Ascending aorta (tissue), 2 donors: ENCODE measurements at regions not wholly inside any gene's neighbourhood (a gene's known extent, or its start where the extent isn't known, plus 50 kb on each side); places are given as distances from the start of the nearest gene placed in this dataset.
"Not testable (repeated sequence)": the region's sequence is repeated elsewhere in the genome, so short reads cannot be mapped to it uniquely, and the experiment has no call there.

Experiments
- DNase-seq, 2 donors: peaks; one replicate each; pipeline ENCODE4 v3.0.0-alpha.2; 2019; ENCODE audit warnings: low spot score in 2 of 2
- H3K27ac ChIP-seq, 2 donors: fragments of 200-600 bp; sonication (generic); one replicate each; pipeline ENCODE4 v1.5.1; 2016 to 2017; ENCODE audit warnings: mild to moderate bottlenecking in 1 of 2
- H3K27me3 ChIP-seq: fragments of 200-600 bp; sonication (generic); one replicate; pipeline ENCODE4 v1.5.1; 2017
- H3K36me3 ChIP-seq, 2 donors: fragments of 200-600 bp; sonication (generic); one replicate each; pipeline ENCODE4 v1.5.1; 2016
- H3K4me1 ChIP-seq, 2 donors: fragments of 200-600 bp; sonication (generic); one replicate each; pipeline ENCODE4 v1.5.1; 2016 to 2017; ENCODE audit warnings: mild to moderate bottlenecking in 1 of 2
- H3K4me3 ChIP-seq, 2 donors: fragments of 200-600 bp; sonication (generic); one replicate each; pipeline ENCODE4 v1.5.1; 2016 to 2017; ENCODE audit warnings: mild to moderate bottlenecking in 1 of 2
- H3K9me3 ChIP-seq, 2 donors: fragments of 200-600 bp; sonication (generic); one replicate each; pipeline ENCODE4 v1.5.1; 2016
- intact Hi-C: fragments of 100-400 bp; cut with DNase I; formaldehyde crosslinking; loops from one replicate; pipeline ENCODE4 v1.15.1; 2023
- TF ChIP-seq, protein P1 (sequence below), 3 experiments: fragments of 200-600 bp in 2 of 3; fragments of 450-650 bp in 1 of 3; sonication (generic) in 2 of 3; IDR thresholded peaks; one replicate each; pipeline ENCODE4 v1.5.1; 2016 to 2019; ENCODE audit warnings: antibody characterized with exemption in 3 of 3, mild to moderate bottlenecking in 1 of 3, moderate library complexity in 1 of 3

DNA sequence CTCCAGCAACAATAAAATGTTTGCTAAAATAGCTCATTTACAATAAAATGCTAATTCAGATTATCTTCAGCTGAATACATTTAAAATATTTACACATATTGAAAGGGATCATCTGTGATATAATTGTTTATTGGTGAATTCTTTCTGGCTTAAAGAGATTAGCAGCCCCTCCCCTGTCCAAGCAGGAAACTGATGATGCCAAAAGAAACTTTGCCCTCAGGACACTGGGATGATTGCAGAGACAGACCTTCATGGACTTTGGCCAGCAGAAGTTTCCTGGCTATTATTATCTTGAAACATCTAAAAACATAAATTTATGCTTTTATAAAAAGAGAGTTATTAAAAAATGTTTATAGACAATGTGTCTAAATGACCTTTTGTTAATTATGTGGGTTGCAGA lies 764.9 kb upstream of the MBL2 start:
- H3K9me3 ChIP-seq: no peaks in the 10 kb centered on the region
- intact Hi-C loops: no loop called here

GRCh38 chr10:53536322-53536721 lies 763.7 kb upstream of the MBL2 start:
- no peaks in the 10 kb centered on the region for H3K36me3 ChIP-seq
- TF ChIP-seq, protein P1, sequence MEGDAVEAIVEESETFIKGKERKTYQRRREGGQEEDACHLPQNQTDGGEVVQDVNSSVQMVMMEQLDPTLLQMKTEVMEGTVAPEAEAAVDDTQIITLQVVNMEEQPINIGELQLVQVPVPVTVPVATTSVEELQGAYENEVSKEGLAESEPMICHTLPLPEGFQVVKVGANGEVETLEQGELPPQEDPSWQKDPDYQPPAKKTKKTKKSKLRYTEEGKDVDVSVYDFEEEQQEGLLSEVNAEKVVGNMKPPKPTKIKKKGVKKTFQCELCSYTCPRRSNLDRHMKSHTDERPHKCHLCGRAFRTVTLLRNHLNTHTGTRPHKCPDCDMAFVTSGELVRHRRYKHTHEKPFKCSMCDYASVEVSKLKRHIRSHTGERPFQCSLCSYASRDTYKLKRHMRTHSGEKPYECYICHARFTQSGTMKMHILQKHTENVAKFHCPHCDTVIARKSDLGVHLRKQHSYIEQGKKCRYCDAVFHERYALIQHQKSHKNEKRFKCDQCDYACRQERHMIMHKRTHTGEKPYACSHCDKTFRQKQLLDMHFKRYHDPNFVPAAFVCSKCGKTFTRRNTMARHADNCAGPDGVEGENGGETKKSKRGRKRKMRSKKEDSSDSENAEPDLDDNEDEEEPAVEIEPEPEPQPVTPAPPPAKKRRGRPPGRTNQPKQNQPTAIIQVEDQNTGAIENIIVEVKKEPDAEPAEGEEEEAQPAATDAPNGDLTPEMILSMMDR (IDR thresholded peaks at IDR 0.05): no peak
- H3K27ac ChIP-seq: no peak overlapping the region
- H3K27me3 ChIP-seq: no peaks in the 10 kb centered on the region
- no peak for DNase-seq
- H3K9me3 ChIP-seq: no peaks in the 10 kb centered on the region
- no peaks in the 10 kb centered on the region for H3K4me1 ChIP-seq
- intact Hi-C loops: no loop called here
- H3K4me3 ChIP-seq: no peak overlapping the region

More for the DNA sequence above, 764.9 kb upstream of the MBL2 start:
- TF ChIP-seq, protein P1 (IDR thresholded peaks at IDR 0.05): no peak
- H3K4me3 ChIP-seq: no peak overlapping the region
- no peaks in the 10 kb centered on the region for H3K36me3 ChIP-seq
- no peaks in the 10 kb centered on the region for H3K27me3 ChIP-seq
- no peak overlapping the region for H3K27ac ChIP-seq
- no peaks in the 10 kb centered on the region for H3K4me1 ChIP-seq
- DNase-seq: no peak

GRCh38 chr10:53534428-53534827 lies 761.8 kb upstream of the MBL2 start:
- no peaks in the 10 kb centered on the region for H3K27me3 ChIP-seq
- DNase-seq: no peak
- no peaks in the 10 kb centered on the region for H3K36me3 ChIP-seq
- H3K4me1 ChIP-seq: no peaks in the 10 kb centered on the region
- TF ChIP-seq, protein P1 (IDR thresholded peaks at IDR 0.05): no peak
- H3K27ac ChIP-seq: no peak overlapping the region
- intact Hi-C loops: no loop called here
- no peak overlapping the region for H3K4me3 ChIP-seq
- H3K9me3 ChIP-seq: no peaks in the 10 kb centered on the region

GRCh38 chr10:53528974-53529373 lies 756.4 kb upstream of the MBL2 start:
- no peak for DNase-seq
- Histone ChIP-seq H3K4me3 (no peak overlapping the region), H3K36me3 (no peaks in the 10 kb centered on the region), H3K9me3 (no peaks in the 10 kb centered on the region), H3K4me1 (no peaks in the 10 kb centered on the region), H3K27ac (no peak overlapping the region), H3K27me3 (no peaks in the 10 kb centered on the region)
- intact Hi-C loops: no loop called here
- TF ChIP-seq, protein P1 (IDR thresholded peaks at IDR 0.05): no peak

GRCh38 chr10:53521046-53521445 lies 748.5 kb upstream of the MBL2 start:
- Histone ChIP-seq H3K9me3 (no peaks in the 10 kb centered on the region), H3K4me1 (no peaks in the 10 kb centered on the region), H3K4me3 (no peak overlapping the region), H3K27me3 (no peaks in the 10 kb centered on the region), H3K27ac (no peak overlapping the region), H3K36me3 (no peaks in the 10 kb centered on the region)
- intact Hi-C loops: no loop called here
- TF ChIP-seq, protein P1 (IDR thresholded peaks at IDR 0.05): no peak
- no peak for DNase-seq

GRCh38 chr10:53508197-53508596 lies 735.6 kb upstream of the MBL2 start:
- Histone ChIP-seq H3K4me3 (no peak overlapping the region), H3K27me3 (no peaks in the 10 kb centered on the region), H3K27ac (no peak overlapping the region), H3K4me1 (no peaks in the 10 kb centered on the region), H3K9me3 (no peaks in the 10 kb centered on the region), H3K36me3 (no peaks in the 10 kb centered on the region)
- TF ChIP-seq, protein P1 (IDR thresholded peaks at IDR 0.05): no peak
- DNase-seq: no peak
- intact Hi-C loops: no loop called here

DNA sequence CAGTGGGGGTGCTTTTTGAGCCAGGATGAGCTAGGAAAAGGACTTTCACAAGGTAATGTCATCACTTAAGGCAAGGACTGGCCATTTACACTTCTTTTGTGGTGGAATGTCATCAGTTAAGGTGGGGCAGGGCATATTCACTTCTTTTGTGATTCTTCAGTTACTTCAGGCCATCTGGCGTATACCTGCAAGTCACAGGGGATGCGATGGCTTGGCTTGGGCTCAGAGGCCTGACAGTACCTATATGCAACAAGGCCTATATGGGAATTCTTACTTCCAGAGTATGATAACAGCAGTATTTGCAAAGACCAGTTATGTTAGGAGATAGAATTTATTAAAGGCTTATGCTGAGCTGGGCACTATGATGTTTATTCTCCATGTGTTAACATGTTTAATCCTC lies 731.9 kb upstream of the MBL2 start:
- H3K9me3 ChIP-seq, H3K27me3 ChIP-seq, H3K4me3 ChIP-seq, H3K27ac ChIP-seq, DNase-seq, H3K36me3 ChIP-seq, intact Hi-C loops, H3K4me1 ChIP-seq: not testable (repeated sequence)
